Rectal smooth muscle tissue (tissue), 1 donor: ENCODE measurements at regions not wholly inside any gene's neighbourhood (a gene's known extent, or its start where the extent isn't known, plus 50 kb on each side); places are given as distances from the start of the nearest gene placed in this dataset.

Experiments
- H3K27ac ChIP-seq: one replicate; pipeline ENCODE4 v1.7.0; 2013; ENCODE audit warnings: low read depth, low read length, inconsistent platforms
- H3K27me3 ChIP-seq: one replicate; pipeline ENCODE4 v1.7.0; 2013; ENCODE audit warnings: low read length; ENCODE audit not compliant: control insufficient read depth, insufficient read depth
- H3K36me3 ChIP-seq: one replicate; pipeline ENCODE4 v1.7.0; 2013; ENCODE audit warnings: low read length; ENCODE audit not compliant: control insufficient read depth, insufficient read depth
- H3K4me1 ChIP-seq: one replicate; pipeline ENCODE4 v1.7.0; 2013; ENCODE audit warnings: low read length; ENCODE audit not compliant: control insufficient read depth, insufficient read depth
- H3K4me3 ChIP-seq: one replicate; pipeline ENCODE4 v1.7.0; 2013; ENCODE audit warnings: low read length
- H3K9ac ChIP-seq: one replicate; pipeline ENCODE4 v1.7.0; 2013; ENCODE audit warnings: low read length

DNA sequence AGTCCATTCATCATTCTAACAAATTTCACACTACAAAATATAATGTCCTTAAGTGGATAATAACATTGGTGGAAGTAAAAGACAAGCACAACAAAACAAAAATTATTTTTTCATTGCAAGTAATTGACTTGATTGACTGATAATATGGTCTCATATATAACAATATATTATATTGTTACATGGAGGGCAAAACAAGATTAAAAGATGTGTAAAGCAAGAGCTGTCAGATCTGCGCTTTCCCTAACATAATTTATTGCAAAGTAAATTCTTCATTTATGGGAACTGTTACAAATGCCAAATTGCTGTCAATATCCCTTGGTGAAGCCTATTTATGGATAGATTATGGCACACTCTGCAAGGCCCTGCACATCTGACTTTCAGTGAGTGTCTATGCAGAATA, 233.6 kb downstream of the PCDH7 start:
- Histone ChIP-seq H3K4me3 (no peak overlapping the region), H3K27ac (no peak overlapping the region), H3K27me3 (no peaks in the 10 kb centered on the region), H3K36me3 (no peaks in the 10 kb centered on the region), H3K9ac (no peak overlapping the region), H3K4me1 (no peaks in the 10 kb centered on the region)

DNA sequence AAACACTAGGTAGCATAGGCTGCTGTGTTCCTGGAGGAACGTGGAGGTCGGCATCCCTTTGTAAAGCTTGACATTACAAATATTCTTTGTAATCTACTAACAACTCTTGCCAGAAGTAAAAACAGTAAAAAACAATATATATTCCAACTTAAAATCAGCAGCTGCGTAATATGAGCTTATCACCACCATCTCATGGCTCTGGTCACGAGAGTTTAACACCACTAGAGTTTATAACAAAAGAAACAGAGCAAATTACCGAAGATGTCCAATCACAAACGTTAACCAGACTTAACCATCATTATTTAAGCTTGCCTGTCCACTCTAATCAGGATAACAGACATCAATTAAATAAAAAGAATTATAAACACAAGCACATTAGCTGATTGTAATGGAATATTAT, 236.7 kb downstream of the PCDH7 start:
- H3K27ac ChIP-seq: no peak overlapping the region
- no peak overlapping the region for H3K4me3 ChIP-seq
- no peaks in the 10 kb centered on the region for H3K4me1 ChIP-seq
- H3K27me3 ChIP-seq: no peaks in the 10 kb centered on the region
- H3K9ac ChIP-seq: no peak overlapping the region
- H3K36me3 ChIP-seq: no peaks in the 10 kb centered on the region

DNA sequence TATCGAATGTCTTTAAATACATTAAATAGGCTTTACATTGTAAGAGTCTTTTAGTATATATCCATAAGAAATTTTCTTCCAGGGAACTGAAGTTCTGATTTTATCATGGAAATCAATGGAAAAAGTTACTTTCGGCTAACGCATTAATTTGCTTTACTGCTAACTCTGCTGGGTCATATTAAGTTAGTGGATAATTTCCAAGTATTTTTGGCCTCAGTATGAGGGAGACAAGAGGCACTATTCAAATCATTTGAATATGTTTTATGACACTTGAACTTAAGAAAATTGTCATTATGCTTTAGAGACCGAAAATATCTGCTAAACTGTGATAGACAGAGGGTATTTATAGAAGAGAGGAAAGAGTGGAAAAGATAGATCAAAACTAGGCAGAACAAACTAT, 237.5 kb downstream of the PCDH7 start:
- Histone ChIP-seq H3K4me3 (no peak overlapping the region), H3K9ac (no peak overlapping the region), H3K27ac (no peak overlapping the region), H3K27me3 (no peaks in the 10 kb centered on the region), H3K36me3 (no peaks in the 10 kb centered on the region), H3K4me1 (no peaks in the 10 kb centered on the region)

DNA sequence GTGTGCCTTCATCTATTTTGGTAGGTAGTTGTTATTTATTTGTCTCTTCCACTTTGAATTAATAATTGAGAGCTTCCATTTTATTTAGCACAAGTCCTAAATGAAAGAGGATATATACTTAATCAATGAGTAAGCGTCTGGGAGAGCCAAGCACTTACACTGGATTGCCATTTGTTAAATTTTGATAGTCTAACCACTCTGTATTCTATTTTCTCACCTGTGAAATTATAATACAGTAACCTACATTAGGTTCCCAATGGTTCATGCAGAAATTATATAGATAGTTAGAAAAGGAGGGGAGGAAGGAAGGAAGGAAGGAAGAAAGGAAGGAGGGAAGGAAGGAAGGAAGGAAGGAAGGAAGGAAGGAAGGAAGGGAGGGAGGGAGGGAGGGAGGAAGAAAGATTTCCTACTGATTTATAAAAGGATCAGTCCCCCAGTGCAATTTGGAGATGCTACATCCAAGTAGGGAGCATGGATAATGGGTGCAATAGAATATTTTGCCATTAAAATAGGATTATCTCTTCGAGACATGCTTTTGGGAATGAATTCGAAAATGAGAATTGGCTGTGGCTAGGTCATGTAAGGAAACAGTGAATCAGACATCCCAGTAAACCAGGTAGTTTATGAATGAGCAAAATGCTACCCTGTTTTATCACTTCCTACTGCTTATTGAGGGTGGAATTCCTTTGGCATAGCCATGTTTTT, 239.8 kb downstream of the PCDH7 start:
- H3K4me3 ChIP-seq: no peak overlapping the region
- no peak overlapping the region for H3K9ac ChIP-seq
- no peak overlapping the region for H3K27ac ChIP-seq
- no peaks in the 10 kb centered on the region for H3K36me3 ChIP-seq
- H3K27me3 ChIP-seq: no peaks in the 10 kb centered on the region
- no peaks in the 10 kb centered on the region for H3K4me1 ChIP-seq

DNA sequence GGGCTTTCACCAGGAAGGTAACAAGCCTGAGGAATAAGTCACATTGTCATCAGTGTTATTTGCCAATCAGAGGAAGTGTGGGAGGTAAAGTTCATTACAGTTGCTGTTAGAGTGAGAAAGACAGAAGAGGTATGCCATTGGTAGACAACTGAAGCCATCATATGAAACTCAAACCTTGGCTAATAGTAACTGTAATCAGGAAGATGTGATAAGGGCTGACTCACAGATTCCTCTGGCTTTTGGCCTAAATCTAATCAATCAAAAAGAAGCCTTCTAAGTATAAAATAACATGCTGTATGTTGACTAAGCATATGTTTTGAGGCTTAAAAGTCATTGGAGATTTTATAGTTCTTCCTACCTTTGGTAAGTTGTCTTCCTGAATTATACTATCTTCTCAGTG, 242.8 kb downstream of the PCDH7 start:
- no peaks in the 10 kb centered on the region for H3K36me3 ChIP-seq
- H3K27ac ChIP-seq: no peak overlapping the region
- H3K4me3 ChIP-seq: no peak overlapping the region

DNA sequence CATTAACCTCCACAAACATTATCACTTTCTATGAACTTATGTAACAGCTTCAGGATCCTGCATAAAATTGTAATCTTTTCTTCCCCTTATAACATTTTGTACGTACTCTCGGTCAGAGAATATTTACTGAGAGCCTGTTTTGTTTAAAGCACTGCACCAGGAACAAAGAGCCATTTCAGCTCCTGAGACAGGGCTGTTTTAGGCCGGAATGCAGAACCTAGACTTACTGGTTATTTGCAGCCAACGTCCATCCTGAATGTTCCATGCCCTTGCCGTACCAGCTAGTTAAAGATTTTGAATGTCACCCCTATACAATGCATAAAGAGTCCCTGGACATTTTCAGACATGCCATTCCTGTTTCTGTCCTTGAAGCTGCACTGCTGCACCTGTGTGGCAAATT, 248.8 kb downstream of the PCDH7 start:
- no peak overlapping the region for H3K4me3 ChIP-seq
- no peaks in the 10 kb centered on the region for H3K4me1 ChIP-seq
- no peaks in the 10 kb centered on the region for H3K36me3 ChIP-seq
- no peak overlapping the region for H3K27ac ChIP-seq
- no peak overlapping the region for H3K9ac ChIP-seq
- H3K27me3 ChIP-seq: no peaks in the 10 kb centered on the region

More for the DNA sequence above, 242.8 kb downstream of the PCDH7 start:
- Histone ChIP-seq H3K27me3 (no peaks in the 10 kb centered on the region), H3K9ac (no peak overlapping the region), H3K4me1 (no peaks in the 10 kb centered on the region)

DNA sequence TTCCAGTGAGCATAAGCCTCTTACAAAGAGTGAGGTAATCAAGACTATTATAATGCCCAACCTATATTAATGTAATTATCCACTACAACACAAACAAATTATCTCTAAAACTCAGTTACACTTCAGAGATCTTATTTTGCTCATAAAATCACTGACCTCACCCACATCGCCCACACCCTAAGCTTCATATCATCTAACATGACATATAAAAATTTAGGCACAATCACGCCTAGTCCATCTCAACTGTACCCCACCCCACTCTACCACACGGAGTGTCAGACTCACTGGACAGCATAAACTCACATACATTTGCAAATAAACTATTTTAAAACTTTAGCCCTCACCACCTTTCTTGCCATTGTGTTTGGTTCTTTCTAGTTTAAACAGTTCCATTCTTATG, 252.4 kb downstream of the PCDH7 start:
- Histone ChIP-seq H3K4me1 (no peaks in the 10 kb centered on the region), H3K36me3 (no peaks in the 10 kb centered on the region), H3K4me3 (no peak overlapping the region)

DNA sequence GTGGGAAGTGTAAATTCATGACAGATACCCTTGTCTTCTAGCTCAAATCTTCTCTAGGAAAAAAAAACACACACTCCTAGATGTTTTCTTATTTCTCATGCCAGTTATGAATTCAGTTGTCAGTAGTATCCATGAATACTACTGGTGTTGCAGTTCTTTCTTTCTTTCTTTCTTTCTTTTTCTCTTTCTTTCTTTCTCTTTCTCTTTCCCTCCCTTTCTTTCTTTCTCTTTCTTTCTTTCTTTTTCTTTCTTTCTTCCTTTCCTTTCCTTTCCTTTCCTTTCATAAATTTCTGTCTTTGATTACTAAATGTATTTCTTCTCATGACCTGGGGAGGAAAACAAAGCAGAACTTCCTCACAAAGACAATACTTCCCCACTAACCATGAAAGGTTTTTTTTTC, 253.8 kb downstream of the PCDH7 start:
- H3K4me3 ChIP-seq: no peak overlapping the region
- H3K27ac ChIP-seq: no peak overlapping the region
- H3K4me1 ChIP-seq: no peaks in the 10 kb centered on the region
- H3K36me3 ChIP-seq: no peaks in the 10 kb centered on the region
- H3K9ac ChIP-seq: no peak overlapping the region
- no peaks in the 10 kb centered on the region for H3K27me3 ChIP-seq

More for the DNA sequence above, 252.4 kb downstream of the PCDH7 start:
- Histone ChIP-seq H3K9ac (no peak overlapping the region), H3K27ac (no peak overlapping the region), H3K27me3 (no peaks in the 10 kb centered on the region)

DNA sequence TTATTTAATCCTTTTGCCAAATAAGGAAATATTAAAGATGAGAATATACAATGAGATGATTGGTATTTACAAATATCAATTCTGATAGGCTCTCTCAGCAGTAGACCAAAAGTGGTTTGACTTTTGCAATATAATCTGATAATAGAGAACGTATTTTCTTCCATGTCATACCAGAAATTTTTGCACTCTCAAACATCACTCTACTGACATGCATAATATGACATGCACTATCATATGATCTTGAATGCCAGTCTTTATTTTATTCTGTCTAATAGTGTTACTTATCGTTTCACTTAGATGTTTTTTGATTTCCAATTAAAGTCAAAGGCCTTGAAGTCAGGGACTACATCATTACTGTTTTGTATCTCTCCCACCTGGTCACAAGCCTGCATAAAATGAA, 259.2 kb downstream of the PCDH7 start:
- Histone ChIP-seq H3K4me1 (no peaks in the 10 kb centered on the region), H3K4me3 (no peak overlapping the region), H3K27me3 (no peaks in the 10 kb centered on the region), H3K9ac (no peak overlapping the region), H3K27ac (no peak overlapping the region), H3K36me3 (no peaks in the 10 kb centered on the region)

DNA sequence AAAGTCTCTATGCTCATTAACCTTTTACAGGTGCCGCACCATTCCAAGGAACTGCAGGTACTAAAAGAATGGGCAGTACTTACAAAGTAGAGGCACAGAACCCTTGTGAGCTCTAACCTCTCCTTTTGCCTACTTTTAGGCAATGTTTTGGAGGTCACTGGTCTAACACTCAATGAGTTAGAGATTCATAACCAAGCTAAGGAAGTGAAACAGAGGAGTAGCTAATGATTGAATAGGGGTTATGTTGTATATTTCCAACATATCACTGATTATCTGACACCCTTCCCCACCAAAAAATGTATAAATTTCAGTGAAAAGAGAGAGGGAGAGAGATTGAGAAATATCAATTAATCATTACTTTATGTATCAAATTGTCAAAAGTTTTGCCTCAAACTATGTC, 269.3 kb downstream of the PCDH7 start:
- Histone ChIP-seq H3K27me3 (no peaks in the 10 kb centered on the region), H3K27ac (no peak overlapping the region), H3K9ac (no peak overlapping the region), H3K36me3 (no peaks in the 10 kb centered on the region), H3K4me3 (no peak overlapping the region), H3K4me1 (no peaks in the 10 kb centered on the region)

DNA sequence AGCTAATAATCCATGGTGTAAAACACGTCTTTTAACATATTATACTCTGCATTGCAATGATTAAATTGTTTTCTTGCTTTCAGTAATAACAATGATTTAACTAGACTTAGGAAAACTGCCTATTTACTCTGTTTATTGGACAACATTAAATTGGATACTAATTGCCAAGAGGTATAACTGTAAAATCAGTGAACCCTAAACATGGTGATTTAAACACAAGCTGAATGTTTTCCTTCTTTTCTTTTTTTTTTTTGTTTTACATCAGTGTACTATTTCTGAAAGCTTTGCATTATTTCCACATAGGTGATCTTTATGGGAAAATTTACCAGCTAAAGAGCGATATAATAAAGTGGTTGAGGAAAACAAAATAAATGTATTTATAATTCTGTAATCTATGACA, 276.7 kb downstream of the PCDH7 start:
- no peak overlapping the region for H3K9ac ChIP-seq
- H3K27ac ChIP-seq: no peak overlapping the region
- H3K4me3 ChIP-seq: no peak overlapping the region
- no peaks in the 10 kb centered on the region for H3K27me3 ChIP-seq
- no peaks in the 10 kb centered on the region for H3K4me1 ChIP-seq
- no peaks in the 10 kb centered on the region for H3K36me3 ChIP-seq

DNA sequence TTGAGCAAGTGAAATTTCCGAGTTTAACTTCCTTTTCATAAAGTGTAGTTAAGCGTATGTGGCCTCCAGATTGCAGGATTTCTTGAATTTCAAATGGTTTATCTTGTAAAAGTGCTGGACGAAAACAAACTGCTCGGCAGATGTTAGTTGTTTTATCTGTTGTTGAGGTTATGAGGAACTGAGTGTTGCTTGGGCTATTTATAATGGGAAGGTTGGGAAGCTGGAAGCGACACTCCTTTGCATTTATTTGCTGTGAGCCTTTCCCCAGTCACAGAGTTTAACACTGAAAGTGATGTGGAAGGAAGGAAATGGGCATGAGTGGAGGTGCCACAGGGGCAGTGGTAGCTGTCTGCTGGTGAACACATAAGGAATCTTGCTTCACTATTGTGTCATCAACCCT, 284.9 kb downstream of the PCDH7 start:
- Histone ChIP-seq H3K4me3 (no peak overlapping the region), H3K9ac (no peak overlapping the region), H3K4me1 (no peaks in the 10 kb centered on the region), H3K27ac (no peak overlapping the region), H3K36me3 (no peaks in the 10 kb centered on the region), H3K27me3 (no peaks in the 10 kb centered on the region)

DNA sequence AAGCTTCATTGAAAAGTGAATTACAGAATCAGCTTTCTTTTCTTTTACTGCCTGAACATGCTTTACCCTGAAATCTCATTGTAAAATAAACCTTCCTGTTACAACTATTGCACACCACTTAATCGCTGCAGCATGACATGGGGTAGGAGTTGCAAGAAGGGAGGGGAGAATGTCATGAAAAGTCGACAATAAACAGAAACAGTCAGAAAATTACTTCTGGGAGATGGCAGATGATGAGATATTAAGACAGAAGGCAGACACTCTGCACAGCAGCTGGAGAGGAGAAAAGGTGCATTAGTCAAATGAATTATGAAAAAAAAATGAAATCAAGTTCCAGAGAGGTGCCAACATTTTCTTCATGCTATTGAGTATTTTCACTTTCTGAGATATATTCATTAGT, 287.7 kb downstream of the PCDH7 start:
- no peak overlapping the region for H3K4me3 ChIP-seq
- H3K27ac ChIP-seq: no peak overlapping the region
- no peaks in the 10 kb centered on the region for H3K27me3 ChIP-seq
- H3K9ac ChIP-seq: no peak overlapping the region
- H3K4me1 ChIP-seq: no peaks in the 10 kb centered on the region
- H3K36me3 ChIP-seq: no peaks in the 10 kb centered on the region
